NCI-H82 treated with DMSO at 0.1 percent for 48 hours (cell line): ENCODE measurements at regions not wholly inside any gene's neighbourhood (a gene's known extent, or its start where the extent isn't known, plus 50 kb on each side); places are given as distances from the start of the nearest gene placed in this dataset.
"Not testable (repeated sequence)": the region's sequence is repeated elsewhere in the genome, so short reads cannot be mapped to it uniquely, and the experiment has no call there.

Experiments
- DNase-seq: peaks from one replicate; lab custom pipeline; 2025; ENCODE audit not compliant: unreplicated experiment; lab: John Stamatoyannopoulos, UW

- DNase-seq: no peak
Observed at GRCh38 chr11:81339521-81339920, 1394.1 kb downstream of the FAM181B start.

GRCh38 chr11:81337756-81338155 is 1395.9 kb downstream of the FAM181B start:
- DNase-seq: no peak

GRCh38 chr11:81332276-81332675 is 1401.4 kb downstream of the FAM181B start:
- no peak for DNase-seq

GRCh38 chr11:81331611-81332235 is 1401.9 kb downstream of the FAM181B start:
- no peak for DNase-seq

GRCh38 chr11:81331088-81331487 is 1402.6 kb downstream of the FAM181B start:
- DNase-seq: no peak

GRCh38 chr11:81303038-81303664 is 1430.5 kb downstream of the FAM181B start:
- no peak for DNase-seq

- no peak for DNase-seq
Observed at GRCh38 chr11:81301166-81301830, 1432.4 kb downstream of the FAM181B start.

- DNase-seq: no peak
Observed at GRCh38 chr11:81286959-81287358, 1446.7 kb downstream of the FAM181B start.

GRCh38 chr11:81286550-81286949 is 1447.1 kb downstream of the FAM181B start:
- no peak for DNase-seq

GRCh38 chr11:81280228-81280627 is 1453.4 kb downstream of the FAM181B start:
- not testable (repeated sequence) for DNase-seq

GRCh38 chr11:81278991-81279390 is 1454.7 kb downstream of the FAM181B start:
- DNase-seq: peak; percentile 85

GRCh38 chr11:81270686-81271085 is 1463.0 kb downstream of the FAM181B start:
- no peak for DNase-seq

GRCh38 chr11:81267246-81267645 is 1466.4 kb downstream of the FAM181B start:
- peak; percentile 76 for DNase-seq

GRCh38 chr11:81259471-81259870 is 1474.2 kb downstream of the FAM181B start:
- no peak for DNase-seq

- DNase-seq: no peak
Observed at GRCh38 chr11:81255895-81256294, 1477.8 kb downstream of the FAM181B start.

- DNase-seq: no peak
Observed at GRCh38 chr11:81253244-81253643, 1480.4 kb downstream of the FAM181B start.

- no peak for DNase-seq
Observed at GRCh38 chr11:81246941-81247340, 1486.7 kb downstream of the FAM181B start.

- no peak for DNase-seq
Observed at GRCh38 chr11:81245791-81246190, 1487.9 kb downstream of the FAM181B start.

- no peak for DNase-seq
Observed at GRCh38 chr11:81241672-81242275, 1491.9 kb downstream of the FAM181B start.

GRCh38 chr11:81237139-81237538 is 1496.5 kb downstream of the FAM181B start:
- peak; percentile 12 for DNase-seq

- not testable (repeated sequence) for DNase-seq
Observed at GRCh38 chr11:81227409-81227808, 1506.3 kb downstream of the FAM181B start.

GRCh38 chr11:81224396-81224795 is 1509.3 kb downstream of the FAM181B start:
- no peak for DNase-seq
